Activated T-cell treated with anti-CD3 and anti-CD28 coated beads for 48 hours (primary cell): ENCODE measurements at regions not wholly inside any gene's neighbourhood (a gene's known extent, or its start where the extent isn't known, plus 50 kb on each side); places are given as distances from the start of the nearest gene placed in this dataset.
"Not testable (repeated sequence)": the region's sequence is repeated elsewhere in the genome, so short reads cannot be mapped to it uniquely, and the experiment has no call there.

ENCODE experiments used
- DNase-seq: peaks from one replicate; pipeline ENCODE4 v3.0.0-alpha.2; 2020; ENCODE audit warnings: low read depth

DNA sequence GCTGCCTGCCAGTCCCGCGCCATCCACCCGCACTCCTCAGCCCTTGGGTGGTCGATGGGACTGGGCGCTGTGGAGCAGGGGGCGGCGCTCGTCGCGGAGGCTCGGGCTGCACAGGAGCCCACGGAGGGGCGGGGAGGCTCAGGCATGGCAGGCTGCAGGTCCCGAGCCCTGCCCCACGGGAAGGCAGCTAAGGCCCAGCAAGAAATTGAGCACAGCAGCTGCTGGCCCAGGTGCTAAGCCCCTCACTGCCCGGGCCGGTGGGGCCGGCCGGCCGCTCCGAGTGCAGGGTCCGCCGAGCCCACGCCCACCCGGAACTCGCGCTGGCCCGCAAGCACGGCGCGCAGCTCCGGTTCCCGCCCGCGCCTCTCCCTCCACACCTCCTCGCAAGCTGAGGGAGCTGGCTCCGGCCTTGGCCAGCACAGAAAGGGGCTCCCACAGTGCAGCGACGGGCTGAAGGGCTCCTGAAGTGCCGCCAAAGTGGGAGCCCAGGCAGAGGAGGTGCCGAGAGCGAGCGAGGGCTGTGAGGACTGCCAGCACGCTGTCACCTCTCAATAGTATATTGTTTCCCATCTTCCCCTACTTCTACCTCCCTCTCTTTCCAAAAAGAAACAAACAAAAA, 219.6 kb downstream of the BAMBI start:
- DNase-seq, result not testable (repeated sequence)

DNA sequence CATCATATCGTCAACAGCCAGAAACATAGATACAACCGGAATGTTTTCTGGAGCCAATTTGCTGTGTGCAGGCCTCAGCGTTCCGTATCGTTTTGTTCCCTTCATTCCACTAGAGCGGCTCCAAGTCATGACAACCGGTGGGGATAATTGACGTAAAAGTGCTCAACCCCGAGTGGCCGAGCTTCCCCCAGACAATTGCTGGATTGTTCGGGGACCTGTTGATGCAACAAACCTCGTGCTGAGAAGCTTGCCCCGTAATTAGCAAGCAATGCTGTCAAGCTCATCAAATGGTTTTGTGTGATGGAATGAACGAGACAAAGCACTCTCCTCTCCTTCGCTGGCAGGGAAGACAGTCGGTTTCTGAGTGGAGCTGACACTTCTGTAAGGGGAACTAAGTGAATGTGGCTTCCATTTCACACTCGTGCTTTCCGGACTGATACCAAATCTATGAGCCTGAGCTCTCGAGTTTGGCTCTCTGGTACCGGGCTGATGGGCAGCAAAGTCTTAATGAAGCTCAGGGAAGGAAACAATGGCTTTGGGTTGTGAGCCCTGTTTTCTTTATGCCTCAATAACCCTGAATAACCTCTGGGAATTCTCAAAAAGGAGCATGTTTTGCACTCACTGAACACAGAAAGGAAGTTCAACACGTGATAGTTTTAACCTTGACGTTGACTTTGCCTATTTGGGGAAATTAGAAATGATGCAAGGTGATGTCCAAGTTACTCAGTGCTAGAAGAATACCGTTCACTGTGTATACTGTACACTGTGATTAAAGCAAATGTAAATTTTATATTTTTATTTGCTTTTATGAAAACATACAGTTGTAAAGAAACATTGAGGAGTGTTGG, 220.5 kb downstream of the BAMBI start:
- no peak for DNase-seq

- no peak for DNase-seq
These were observed 224.9 kb downstream of the BAMBI start for GRCh38 chr10:28902215-28902614.

DNA sequence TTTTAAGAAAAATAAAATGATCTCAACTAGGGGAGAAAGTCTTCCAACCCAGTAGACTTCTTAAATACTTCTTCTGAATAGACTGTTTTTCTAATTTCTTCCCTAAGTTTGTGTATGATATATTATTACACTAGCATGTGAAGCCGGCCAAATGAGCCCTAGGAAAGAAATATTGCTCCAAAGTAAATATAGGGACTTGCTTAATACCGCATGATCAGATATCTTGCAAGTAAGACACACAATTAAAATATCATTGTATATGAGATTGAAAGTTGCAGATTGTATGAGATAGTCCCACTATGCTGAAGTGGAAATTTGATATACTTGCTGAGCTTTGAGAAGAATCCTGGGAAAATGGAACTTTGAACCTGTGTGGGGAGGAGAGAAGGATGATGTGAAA, 225.7 kb downstream of the BAMBI start:
- DNase-seq, result no peak

GRCh38 chr10:28903736-28904135, 226.4 kb downstream of the BAMBI start:
- no peak for DNase-seq

DNA sequence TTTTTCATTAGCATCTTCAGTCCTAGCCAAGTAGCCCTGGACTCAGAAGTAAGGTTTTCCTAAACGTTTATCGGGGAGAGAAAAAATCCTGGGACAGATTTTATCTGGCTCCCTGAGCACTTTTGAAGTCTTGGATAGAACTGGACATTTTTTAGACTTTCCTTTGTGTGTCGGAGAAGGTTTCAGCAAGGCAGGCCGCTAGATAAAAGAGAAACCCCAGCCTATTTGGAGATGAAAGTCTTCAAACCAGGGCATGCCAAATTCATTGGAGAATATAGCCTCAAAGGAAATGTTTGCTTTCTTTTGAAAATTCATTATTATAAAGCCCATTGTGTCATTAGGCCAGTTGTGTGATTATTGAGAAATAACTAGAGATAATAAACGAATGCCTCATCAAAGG, 228.1 kb downstream of the BAMBI start:
- no peak for DNase-seq

DNA sequence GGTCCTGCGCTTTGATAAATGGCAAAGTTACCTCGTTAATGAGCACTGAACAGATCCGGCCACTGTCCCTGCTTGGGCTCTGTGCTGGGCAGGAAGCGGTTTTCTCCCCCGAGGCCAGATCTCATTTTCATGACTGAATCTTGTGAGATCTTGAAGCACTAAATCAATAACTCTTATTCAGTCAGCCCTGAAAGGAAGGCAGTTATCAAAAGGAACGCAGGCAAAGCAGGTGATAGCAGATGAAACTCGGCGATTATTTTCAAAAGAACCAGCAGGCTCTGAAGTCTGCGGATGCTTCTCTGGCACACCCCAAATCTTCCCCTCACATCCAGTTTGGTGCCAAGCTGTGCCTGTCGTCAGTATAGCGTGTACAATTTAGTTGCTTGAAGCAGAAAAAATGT, 228.7 kb downstream of the BAMBI start:
- DNase-seq, result no peak

DNA sequence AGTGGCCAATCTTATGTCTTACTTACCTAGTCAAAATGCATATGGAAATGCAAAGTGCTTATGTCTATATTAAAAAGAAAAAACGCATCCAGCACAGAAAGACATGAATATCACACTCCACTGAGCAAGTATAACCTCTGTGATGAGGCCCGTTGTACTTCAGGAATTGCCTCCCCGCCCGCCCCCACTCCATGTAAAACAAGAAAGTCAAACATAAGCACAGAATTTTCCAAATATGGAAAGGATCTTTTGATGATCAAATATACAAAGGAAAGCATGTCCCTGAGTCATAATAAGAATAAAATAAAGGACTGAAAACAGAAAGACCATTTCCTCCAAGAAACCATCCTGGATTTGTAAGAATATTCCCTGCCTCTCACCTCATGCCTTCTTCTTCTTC, 229.1 kb downstream of the BAMBI start:
- no peak for DNase-seq

GRCh38 chr10:28906934-28907333, 229.6 kb downstream of the BAMBI start:
- DNase-seq, result no peak

- no peak for DNase-seq
These were observed 232.6 kb downstream of the BAMBI start for GRCh38 chr10:28909875-28910274.

- no peak for DNase-seq
These were observed 233.6 kb downstream of the BAMBI start for GRCh38 chr10:28910956-28911355.

DNA sequence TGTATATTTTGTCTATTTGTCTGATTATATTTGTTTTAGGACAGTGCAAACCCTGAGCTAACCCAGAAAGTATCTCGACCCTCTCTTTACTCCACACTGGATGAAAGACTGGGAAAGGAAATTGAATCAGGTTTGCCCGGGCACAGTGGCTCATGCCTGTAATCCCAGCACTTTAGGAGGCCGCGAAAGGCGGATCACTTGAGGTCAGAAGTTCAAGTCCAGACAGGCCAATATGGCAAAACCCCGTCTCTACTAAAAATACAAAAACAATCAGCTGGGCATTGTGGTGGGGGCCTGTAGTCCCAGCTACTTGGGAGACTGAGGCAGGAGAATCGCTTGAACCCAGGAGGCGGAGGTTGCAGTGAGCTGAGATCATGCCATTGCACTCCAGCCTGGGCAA, 234.2 kb downstream of the BAMBI start:
- not testable (repeated sequence) for DNase-seq

DNA sequence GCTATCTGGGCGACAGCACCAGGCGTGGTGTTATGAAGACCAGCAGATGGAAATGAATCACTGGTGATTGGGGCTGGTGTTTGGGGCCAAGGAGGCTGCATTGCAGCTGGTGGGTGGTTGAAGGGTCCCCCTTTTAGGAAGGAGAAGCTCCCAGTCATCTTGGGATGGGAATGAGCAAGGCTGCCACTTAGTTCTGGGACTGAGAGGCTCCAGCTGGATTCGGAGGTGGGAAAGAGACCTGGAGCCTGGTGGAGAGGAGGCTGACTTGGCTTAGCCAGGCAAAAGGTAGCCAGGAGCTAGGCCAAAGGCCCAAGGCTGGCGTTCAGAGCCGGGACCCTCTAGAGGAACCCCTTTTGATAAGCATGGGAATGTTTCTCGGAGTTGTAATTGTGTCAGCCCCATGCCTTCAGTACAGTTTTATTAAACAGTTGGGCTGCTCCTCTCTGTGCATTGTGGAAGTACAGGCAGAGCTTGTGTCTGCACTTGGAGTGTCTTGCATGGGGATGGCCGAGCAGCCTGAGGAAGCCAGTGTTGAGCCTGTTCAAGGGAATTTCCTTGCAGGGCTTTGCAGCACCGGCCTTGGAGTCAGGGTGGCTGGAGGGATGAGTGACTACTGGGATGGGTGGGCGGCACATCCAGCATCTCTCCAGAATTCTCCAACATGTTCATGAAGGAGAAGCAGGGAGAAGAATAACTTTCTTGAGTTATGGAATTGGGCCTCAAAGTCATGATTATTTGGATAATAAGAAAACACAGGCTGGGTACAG, 234.9 kb downstream of the BAMBI start:
- no peak for DNase-seq

DNA sequence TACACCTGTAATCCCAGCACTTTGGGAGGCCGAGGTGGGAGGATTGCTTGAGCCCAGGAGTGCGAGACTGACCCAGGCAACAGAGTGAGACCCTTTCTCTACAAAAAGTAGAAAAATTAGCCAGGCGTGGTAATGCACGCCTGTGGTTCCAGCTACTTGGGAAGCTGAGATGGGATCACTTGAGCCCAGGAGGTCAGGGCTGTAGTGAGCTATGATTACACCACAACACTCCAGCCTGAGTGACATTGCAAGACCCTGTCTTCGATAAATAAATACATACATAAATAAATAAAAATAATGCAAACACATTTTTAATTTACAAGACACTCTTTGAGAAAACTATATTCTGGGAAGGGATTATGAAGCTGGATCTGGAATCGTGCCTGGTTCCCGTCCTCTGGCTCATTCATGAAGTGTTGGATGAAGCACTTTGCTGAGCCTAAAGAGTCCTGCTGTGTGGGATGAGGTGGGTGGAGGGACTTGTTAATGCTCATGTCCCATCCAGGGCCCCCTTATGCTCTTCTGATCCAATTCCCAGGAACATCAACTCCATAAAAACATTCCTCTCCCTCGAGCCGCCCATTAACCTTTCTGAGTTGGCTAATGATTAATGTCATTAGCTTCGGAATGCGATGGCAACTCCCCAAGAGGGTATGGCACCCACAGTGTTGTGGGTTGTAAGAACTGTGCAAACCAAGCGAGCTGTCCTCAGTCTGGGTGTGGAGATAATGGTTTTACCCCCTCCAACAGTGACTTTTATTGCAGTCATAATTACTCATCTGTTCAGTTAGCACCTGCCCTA, 236.3 kb downstream of the BAMBI start:
- no peak for DNase-seq

GRCh38 chr10:28914701-28915100, 237.4 kb downstream of the BAMBI start:
- no peak for DNase-seq

DNA sequence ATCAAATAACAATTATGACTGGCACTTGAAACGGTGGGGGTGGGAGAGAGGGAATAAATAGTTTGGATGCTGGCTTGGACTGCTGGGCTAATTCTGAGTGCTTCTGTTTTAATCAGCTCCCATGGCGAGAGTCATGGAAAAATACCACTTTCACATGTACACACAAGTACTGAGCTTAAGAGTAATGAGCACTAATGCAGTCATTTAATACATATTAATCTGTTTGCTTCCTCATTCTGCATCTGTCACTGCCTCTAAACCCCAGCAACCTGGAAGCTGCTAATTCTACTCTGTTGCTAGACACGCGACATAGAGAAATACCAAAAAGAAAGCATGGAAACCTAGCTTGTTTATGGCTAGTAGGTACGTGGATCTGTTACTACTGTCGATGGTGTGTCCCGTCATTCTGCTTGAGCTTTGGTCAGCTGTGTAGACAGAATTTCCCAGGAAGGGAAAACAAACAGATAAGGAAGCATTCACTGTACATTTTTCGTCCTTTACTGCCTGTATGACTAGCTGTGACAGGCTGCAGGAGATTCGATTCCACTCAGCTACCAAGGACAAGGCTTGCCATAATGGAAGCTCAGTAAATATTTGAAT, 238.8 kb downstream of the BAMBI start:
- DNase-seq, result no peak

DNA sequence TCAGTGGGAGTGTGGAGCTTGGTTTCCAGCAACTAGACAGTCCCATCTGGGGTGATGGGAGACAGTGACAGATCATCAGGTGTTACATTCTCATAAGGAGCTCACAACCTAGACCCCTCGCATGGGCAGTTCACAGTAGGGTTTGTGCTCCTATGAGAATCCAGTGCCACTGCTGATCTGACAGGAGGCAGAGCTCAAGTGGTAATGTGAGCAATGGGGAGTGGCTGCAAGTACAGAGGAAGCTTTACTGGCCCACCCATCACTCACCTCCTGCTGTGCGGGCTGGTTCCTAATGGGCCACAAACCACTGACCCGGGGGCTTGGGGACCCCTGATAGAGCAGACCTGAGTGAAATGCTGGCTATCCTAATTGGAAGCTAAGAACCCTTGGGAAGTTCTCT, 242.8 kb downstream of the BAMBI start:
- DNase-seq, result no peak

GRCh38 chr10:28922127-28922526, 244.8 kb downstream of the BAMBI start:
- no peak for DNase-seq

DNA sequence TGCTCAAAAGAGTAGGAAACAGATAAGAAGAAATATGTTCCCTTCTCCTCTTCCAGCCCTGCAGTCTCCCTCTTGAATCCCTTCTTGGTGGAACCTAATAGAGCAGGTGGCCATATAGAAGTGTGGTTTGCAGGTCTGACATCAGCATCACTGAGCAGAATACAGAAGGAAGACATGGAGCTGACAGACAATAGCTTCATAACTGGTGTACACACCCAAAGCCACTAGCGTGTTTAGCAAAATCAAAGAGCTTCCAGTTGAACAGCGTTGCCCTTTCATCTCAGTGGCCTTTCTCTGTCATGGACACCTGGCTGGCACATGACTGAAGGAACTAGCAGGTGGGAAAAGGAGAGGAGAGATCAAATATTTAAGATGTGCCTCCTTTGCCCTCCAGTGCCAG, 245.5 kb downstream of the BAMBI start:
- DNase-seq, result no peak

DNA sequence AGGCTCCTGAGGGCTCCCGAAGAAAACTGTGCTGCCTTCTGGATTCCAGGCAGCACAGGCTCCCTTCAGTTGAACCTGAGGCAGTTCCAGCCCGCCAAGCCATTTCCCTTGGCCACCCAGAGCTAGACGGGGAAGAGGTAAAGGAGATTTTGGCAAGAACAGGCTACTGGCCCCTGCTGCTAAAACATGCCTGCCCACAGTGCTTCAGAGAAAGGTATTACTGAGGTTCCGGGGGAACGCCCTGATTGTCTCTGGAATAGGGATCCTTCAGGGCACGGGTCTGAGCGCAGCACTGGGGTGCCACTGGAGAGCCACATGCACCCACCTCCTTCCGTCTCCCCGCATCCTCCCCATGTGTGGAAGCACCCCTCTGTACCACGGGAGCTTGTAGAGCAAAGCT, 247.4 kb downstream of the BAMBI start:
- no peak for DNase-seq

- DNase-seq, result no peak
These were observed 247.9 kb downstream of the BAMBI start for GRCh38 chr10:28925121-28925663.
